ENCODE measurements at regions not wholly inside any gene's neighbourhood (a gene's known extent, or its start where the extent isn't known, plus 50 kb on each side); places are given as distances from the start of the nearest gene placed in this dataset.

DNA sequence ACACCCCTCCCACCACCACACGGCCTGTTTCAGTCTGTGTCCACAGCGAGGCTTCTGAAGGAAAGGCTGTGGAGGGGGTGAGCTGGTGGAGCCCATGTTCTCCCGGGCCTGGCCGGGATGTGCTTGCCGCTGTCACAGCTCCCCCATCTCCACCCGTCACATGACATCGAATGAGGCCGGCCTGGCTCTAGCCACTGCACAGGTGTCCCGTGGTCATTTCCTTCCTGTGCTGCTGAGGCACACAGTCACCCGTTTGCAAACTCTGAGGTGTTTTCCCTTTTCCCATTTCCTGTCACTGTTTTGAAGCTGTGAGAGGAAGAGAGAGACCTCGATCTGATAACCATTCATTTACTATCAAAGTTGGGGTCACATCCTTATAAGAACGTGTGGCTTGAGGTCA is 55.7 kb upstream of the CLDN5 start:
- ChIA-PET CTCF (no interaction called here), POLR2A (no interaction called here)
- no peak overlapping the region for H3K4me3 ChIP-seq (ENCODE audit: low read depth, low read length)
- no peak for DNase-seq (ENCODE audit: low read depth, low spot score)
- TF ChIP-seq, protein P1, sequence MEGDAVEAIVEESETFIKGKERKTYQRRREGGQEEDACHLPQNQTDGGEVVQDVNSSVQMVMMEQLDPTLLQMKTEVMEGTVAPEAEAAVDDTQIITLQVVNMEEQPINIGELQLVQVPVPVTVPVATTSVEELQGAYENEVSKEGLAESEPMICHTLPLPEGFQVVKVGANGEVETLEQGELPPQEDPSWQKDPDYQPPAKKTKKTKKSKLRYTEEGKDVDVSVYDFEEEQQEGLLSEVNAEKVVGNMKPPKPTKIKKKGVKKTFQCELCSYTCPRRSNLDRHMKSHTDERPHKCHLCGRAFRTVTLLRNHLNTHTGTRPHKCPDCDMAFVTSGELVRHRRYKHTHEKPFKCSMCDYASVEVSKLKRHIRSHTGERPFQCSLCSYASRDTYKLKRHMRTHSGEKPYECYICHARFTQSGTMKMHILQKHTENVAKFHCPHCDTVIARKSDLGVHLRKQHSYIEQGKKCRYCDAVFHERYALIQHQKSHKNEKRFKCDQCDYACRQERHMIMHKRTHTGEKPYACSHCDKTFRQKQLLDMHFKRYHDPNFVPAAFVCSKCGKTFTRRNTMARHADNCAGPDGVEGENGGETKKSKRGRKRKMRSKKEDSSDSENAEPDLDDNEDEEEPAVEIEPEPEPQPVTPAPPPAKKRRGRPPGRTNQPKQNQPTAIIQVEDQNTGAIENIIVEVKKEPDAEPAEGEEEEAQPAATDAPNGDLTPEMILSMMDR (IDR thresholded peaks at IDR 0.05; ENCODE audit: insufficient read depth, low read length, missing control alignments) = no peak

- TF ChIP-seq, protein P1 (IDR thresholded peaks at IDR 0.05; ENCODE audit: insufficient read depth, low read length, missing control alignments) = no peak
- H3K4me3 ChIP-seq (ENCODE audit: low read depth, low read length) = no peak overlapping the region
- CTCF ChIA-PET = no interaction called here
- DNase-seq (ENCODE audit: low read depth, low spot score) = no peak
- POLR2A ChIA-PET = no interaction called here
Observed at GRCh38 chr22:19580291-19580890, 56.2 kb upstream of the CLDN5 start.

GRCh38 chr22:19582033-19582693 is 58.0 kb upstream of the CLDN5 start:
- TF ChIP-seq, protein P1 (IDR thresholded peaks at IDR 0.05; ENCODE audit: insufficient read depth, low read length, missing control alignments) = no peak
- ChIA-PET POLR2A (no interaction called here), CTCF (no interaction called here)
- no peak overlapping the region for H3K4me3 ChIP-seq (ENCODE audit: low read depth, low read length)
- no peak for DNase-seq (ENCODE audit: low read depth, low spot score)

DNA sequence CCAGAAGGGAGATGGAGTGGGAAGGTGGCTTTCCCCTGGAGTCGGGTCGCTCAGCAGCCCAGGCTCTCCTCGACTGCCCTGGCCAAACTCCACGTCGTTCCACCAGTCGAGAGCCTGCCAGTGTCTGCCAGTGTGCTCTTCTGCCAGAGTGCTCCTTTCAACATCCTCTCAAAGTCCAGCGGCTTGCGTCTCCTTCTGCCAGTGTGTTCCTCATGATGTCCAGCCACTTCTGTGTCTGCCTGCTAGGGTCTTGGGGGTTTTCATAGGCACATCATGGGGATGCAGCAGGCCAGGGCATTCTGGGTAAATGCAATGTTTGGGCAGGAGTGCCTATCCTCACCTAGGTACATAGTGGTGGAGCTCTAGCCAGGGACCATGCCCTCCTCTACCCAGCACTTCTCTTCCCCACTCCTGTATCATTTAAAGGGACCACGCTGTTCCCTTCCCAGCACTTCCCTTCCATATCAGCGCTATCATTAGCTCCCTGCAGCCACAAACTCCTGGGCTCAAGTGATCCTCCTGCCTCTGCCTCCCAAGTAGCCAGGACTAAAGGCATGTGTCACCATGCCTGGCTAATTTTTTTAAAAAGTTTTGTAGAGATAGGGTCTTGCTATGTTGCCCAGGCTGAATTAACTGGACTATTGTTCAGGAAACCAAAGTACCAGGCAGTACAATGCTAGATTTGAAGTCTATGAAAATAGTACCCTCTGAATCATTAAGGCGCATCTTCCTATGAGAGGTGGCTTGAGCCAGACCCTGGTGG is 62.9 kb upstream of the CLDN5 start:
- TF ChIP-seq, protein P1 (IDR thresholded peaks at IDR 0.05; ENCODE audit: insufficient read depth, low read length, missing control alignments) = no peak
- no peak for DNase-seq (ENCODE audit: low read depth, low spot score)
- H3K4me3 ChIP-seq (ENCODE audit: low read depth, low read length) = no peak overlapping the region
- ChIA-PET CTCF (no interaction called here), POLR2A (no interaction called here)

DNA sequence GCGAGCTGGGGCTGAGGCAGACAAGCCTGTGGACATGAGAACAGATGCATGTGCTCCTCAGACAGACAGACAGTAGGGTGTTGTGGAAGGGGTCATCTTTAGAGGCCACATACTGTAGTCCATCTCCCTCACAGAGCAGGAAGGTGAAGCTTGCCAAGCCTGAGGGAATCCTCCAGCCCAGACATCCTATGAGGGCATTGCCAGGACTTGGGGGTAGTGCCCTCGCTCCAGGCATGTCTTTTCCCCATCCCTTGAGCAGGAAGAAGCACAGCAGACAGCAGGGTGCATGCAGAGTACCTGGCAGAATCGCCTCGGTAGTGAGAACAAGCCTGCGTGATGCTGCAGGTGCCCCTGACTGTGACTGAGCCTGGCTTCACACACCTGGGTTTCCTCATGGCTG is 66.5 kb upstream of the CLDN5 start:
- H3K4me3 ChIP-seq (ENCODE audit: low read depth, low read length) = no peak overlapping the region
- DNase-seq (ENCODE audit: low read depth, low spot score) = no peak
- ChIA-PET CTCF (interaction anchor here (1.1 kb wide), 1 partner anchor 14 kb away, joined by 3 read pairs; no protein-coding TSS in a partner anchor), POLR2A (no interaction called here)
- TF ChIP-seq, protein P1 (IDR thresholded peaks at IDR 0.05; ENCODE audit: insufficient read depth, low read length, missing control alignments) = no peak

DNA sequence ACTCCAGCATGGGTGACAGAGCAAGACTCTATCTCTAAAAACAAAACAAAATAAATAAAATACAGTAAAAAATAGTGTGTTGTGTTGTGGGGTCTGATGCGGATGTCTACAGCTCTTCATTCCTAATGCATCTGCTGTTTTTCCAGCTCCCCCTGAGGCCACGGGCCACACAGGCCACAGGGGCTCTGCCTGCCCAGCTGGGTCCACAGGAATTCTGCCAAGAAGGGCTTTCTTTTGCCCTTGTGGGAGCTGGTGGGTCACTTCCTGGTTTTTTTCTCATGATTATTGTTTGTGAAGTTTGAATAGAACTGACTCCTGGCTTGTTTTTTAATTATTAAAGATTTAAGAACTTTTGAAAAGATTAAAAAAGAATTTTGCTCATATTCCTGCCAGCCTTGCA is 67.4 kb upstream of the CLDN5 start:
- ChIA-PET POLR2A (no interaction called here), CTCF (interaction anchor here (1.1 kb wide), 1 partner anchor 14 kb away, joined by 3 read pairs; no protein-coding TSS in a partner anchor)
- no peak for DNase-seq (ENCODE audit: low read depth, low spot score)
- H3K4me3 ChIP-seq (ENCODE audit: low read depth, low read length) = no peak overlapping the region
- TF ChIP-seq, protein P1 (IDR thresholded peaks at IDR 0.05; ENCODE audit: insufficient read depth, low read length, missing control alignments) = no peak
